Femur (tissue), 1 donor: ENCODE measurements at regions not wholly inside any gene's neighbourhood (a gene's known extent, or its start where the extent isn't known, plus 50 kb on each side); places are given as distances from the start of the nearest gene placed in this dataset.

ENCODE experiments used
- DNase-seq: peaks from one replicate; pipeline ENCODE4 v3.0.0-alpha.2; 2017

GRCh38 chr11:27287205-27287604 lies 75.8 kb downstream of the CCDC34 start:
- no peak for DNase-seq

- no peak for DNase-seq
These were observed 77.3 kb downstream of the CCDC34 start for GRCh38 chr11:27285761-27286160.

- peak; percentile 64 for DNase-seq
These were observed 80.2 kb downstream of the CCDC34 start for GRCh38 chr11:27282806-27283205.

- peak; percentile 81 for DNase-seq
These were observed 81.0 kb downstream of the CCDC34 start for GRCh38 chr11:27281740-27282590.

GRCh38 chr11:27281276-27281675 lies 81.7 kb downstream of the CCDC34 start:
- DNase-seq, result no peak

GRCh38 chr11:27280140-27280539 lies 82.9 kb downstream of the CCDC34 start:
- peak; percentile 59 for DNase-seq

GRCh38 chr11:27279460-27279859 lies 83.6 kb downstream of the CCDC34 start:
- DNase-seq, result no peak

GRCh38 chr11:27277843-27278242 lies 85.2 kb downstream of the CCDC34 start:
- DNase-seq, result peak; percentile 35

GRCh38 chr11:27276141-27276540 lies 86.9 kb downstream of the CCDC34 start:
- no peak for DNase-seq

GRCh38 chr11:27274854-27275395 lies 88.1 kb downstream of the CCDC34 start:
- no peak for DNase-seq

- no peak for DNase-seq
These were observed 96.9 kb downstream of the CCDC34 start for GRCh38 chr11:27266125-27266524.

GRCh38 chr11:27263986-27264385 lies 99.0 kb downstream of the CCDC34 start:
- no peak for DNase-seq

- no peak for DNase-seq
These were observed 100.0 kb downstream of the CCDC34 start for GRCh38 chr11:27263046-27263445.

- DNase-seq, result no peak
These were observed 107.6 kb downstream of the CCDC34 start for GRCh38 chr11:27255447-27255828.

- DNase-seq, result no peak
These were observed 108.1 kb downstream of the CCDC34 start for GRCh38 chr11:27254744-27255446.

- no peak for DNase-seq
These were observed 109.8 kb downstream of the CCDC34 start for GRCh38 chr11:27253224-27253623.

- no peak for DNase-seq
These were observed 111.9 kb downstream of the CCDC34 start for GRCh38 chr11:27250867-27251665.

- no peak for DNase-seq
These were observed 114.2 kb downstream of the CCDC34 start for GRCh38 chr11:27248576-27249509.

GRCh38 chr11:27247660-27248059 lies 115.4 kb downstream of the CCDC34 start:
- DNase-seq, result no peak

GRCh38 chr11:27246925-27247324 lies 116.1 kb downstream of the CCDC34 start:
- peak; percentile 57 for DNase-seq

- no peak for DNase-seq
These were observed 118.1 kb downstream of the CCDC34 start for GRCh38 chr11:27244900-27245299.

GRCh38 chr11:27242591-27242990 lies 120.4 kb downstream of the CCDC34 start:
- no peak for DNase-seq
